ENCODE measurements at regions not wholly inside any gene's neighbourhood (a gene's known extent, or its start where the extent isn't known, plus 50 kb on each side); places are given as distances from the start of the nearest gene placed in this dataset.
"Not testable (repeated sequence)": the region's sequence is repeated elsewhere in the genome, so short reads cannot be mapped to it uniquely, and the experiment has no call there.

GRCh38 chr6:131336596-131336995 is 201.3 kb downstream of the AKAP7 start:
- POLR2A ChIA-PET: no interaction called here
- no peak for TF ChIP-seq CTCF (IDR thresholded peaks at IDR 0.05)

GRCh38 chr6:131346896-131347295 is 211.6 kb downstream of the AKAP7 start:
- H3K9me3 ChIP-seq (ENCODE audit: control insufficient read depth in 1 of 2, insufficient read depth in 1 of 2, low read length in 2 of 2); H3K9me3 Mint-ChIP-seq; H3K27me3 Mint-ChIP-seq; H3K4me1 ChIP-seq (ENCODE audit: insufficient read depth, low read length); H3K27me3 ChIP-seq (ENCODE audit: control insufficient read depth in 1 of 2, insufficient read depth in 2 of 2, low read length in 2 of 2); intact Hi-C loops (cut with DNase I, micrococcal nuclease); DNase-seq; H3K4me3 Mint-ChIP-seq; H3K36me3 ChIP-seq (ENCODE audit: insufficient read depth, low read length); H3K27ac Mint-ChIP-seq; H3K27ac ChIP-seq (ENCODE audit: low read depth in 1 of 2, low read length in 2 of 2); ATAC-seq (ENCODE audit: poor library complexity); H3K4me3 ChIP-seq (ENCODE audit: low read length); CTCF ChIA-PET; H3K36me3 Mint-ChIP-seq (ENCODE audit: low read depth): not testable (repeated sequence)
- POLR2A ChIA-PET: interaction anchor here (1.2 kb wide), 1 partner anchor 96 kb away, joined by 3 read pairs; no protein-coding TSS in a partner anchor
- H3K4me1 Mint-ChIP-seq (ENCODE audit: low read depth): peaks cover 15% of the 10 kb centered on the region

More at GRCh38 chr6:131336596-131336995, 201.3 kb downstream of the AKAP7 start:
- H3K4me1 Mint-ChIP-seq (ENCODE audit: low read depth): peaks cover 8% of the 10 kb centered on the region
- Histone ChIP-seq H3K36me3 (ENCODE audit: insufficient read depth, low read length) (no peaks in the 10 kb centered on the region), H3K4me1 (ENCODE audit: insufficient read depth, low read length) (no peaks in the 10 kb centered on the region), H3K27ac (ENCODE audit: low read depth in 1 of 2, low read length in 2 of 2) (no peak overlapping the region), H3K27me3 (ENCODE audit: control insufficient read depth in 1 of 2, insufficient read depth in 2 of 2, low read length in 2 of 2) (no peaks in the 10 kb centered on the region), H3K4me3 (ENCODE audit: low read length) (no peak overlapping the region), H3K9me3 (ENCODE audit: control insufficient read depth in 1 of 2, insufficient read depth in 1 of 2, low read length in 2 of 2) (no peaks in the 10 kb centered on the region)
- intact Hi-C loops (cut with DNase I, micrococcal nuclease): no loop called here
- DNase-seq: no peak
- no peaks in the 10 kb centered on the region for H3K36me3 Mint-ChIP-seq (ENCODE audit: low read depth)
- H3K9me3 Mint-ChIP-seq: no peaks in the 10 kb centered on the region
- no peaks in the 10 kb centered on the region for H3K27me3 Mint-ChIP-seq
- no peak for ATAC-seq (ENCODE audit: poor library complexity)
- CTCF ChIA-PET: no interaction called here
- no peak overlapping the region for H3K4me3 Mint-ChIP-seq
- no peak overlapping the region for H3K27ac Mint-ChIP-seq

DNA sequence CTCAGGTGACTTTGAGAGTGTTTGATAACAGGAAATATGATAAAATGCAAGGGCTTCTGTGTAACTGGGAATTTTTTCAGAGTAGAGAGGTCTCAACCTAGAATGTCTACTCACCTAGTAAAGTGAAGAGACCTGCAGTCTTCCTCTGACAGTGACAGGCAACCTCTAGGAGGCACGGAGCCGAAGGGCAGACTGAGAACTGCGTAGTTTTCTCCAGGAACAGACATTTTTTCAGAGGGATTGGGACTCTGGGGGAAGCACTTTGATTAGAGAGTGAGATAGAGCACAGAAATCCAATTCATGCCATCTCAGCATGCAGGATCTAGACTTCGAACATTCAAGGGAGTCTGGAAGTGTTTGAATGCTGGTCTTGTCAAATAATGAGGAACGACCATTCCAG is 213.3 kb downstream of the AKAP7 start:
- H3K27ac ChIP-seq (ENCODE audit: low read depth in 1 of 2, low read length in 2 of 2): no peak overlapping the region
- H3K27me3 ChIP-seq (ENCODE audit: control insufficient read depth in 1 of 2, insufficient read depth in 2 of 2, low read length in 2 of 2): no peaks in the 10 kb centered on the region
- Mint-ChIP-seq H3K27me3 (no peaks in the 10 kb centered on the region), H3K36me3 (ENCODE audit: low read depth) (peaks cover under 1% of the 10 kb centered on the region), H3K4me1 (ENCODE audit: low read depth) (peaks cover 15% of the 10 kb centered on the region), H3K27ac (no peak overlapping the region), H3K9me3 (no peaks in the 10 kb centered on the region), H3K4me3 (no peak overlapping the region)
- H3K9me3 ChIP-seq (ENCODE audit: control insufficient read depth in 1 of 2, insufficient read depth in 1 of 2, low read length in 2 of 2): no peaks in the 10 kb centered on the region
- intact Hi-C loops (cut with DNase I, micrococcal nuclease): no loop called here
- ATAC-seq (ENCODE audit: poor library complexity) (no peak), DNase-seq (no peak)
- POLR2A ChIA-PET: no interaction called here
- no peak overlapping the region for H3K4me3 ChIP-seq (ENCODE audit: low read length)
- no peaks in the 10 kb centered on the region for H3K4me1 ChIP-seq (ENCODE audit: insufficient read depth, low read length)
- H3K36me3 ChIP-seq (ENCODE audit: insufficient read depth, low read length): no peaks in the 10 kb centered on the region
- TF ChIP-seq CTCF (IDR thresholded peaks at IDR 0.05): no peak
- CTCF ChIA-PET: no interaction called here

DNA sequence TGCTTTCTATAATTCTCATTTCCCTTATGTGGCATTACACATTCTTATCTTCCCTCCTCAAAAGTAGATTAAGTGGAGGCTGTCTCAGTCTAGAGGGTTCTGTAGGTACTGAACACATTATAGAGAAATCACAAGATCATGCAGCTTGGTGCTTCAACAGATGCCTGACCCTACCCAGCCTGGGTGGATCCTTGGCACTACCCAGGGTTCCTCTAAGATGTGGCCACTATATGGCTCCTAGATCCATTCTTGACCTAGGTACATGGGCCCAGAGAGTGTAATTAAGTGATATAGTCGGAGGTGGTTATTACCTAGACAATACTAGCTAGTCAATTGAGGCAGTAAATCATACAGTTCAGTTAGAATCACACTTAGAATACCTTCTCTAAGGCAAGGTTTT is 213.9 kb downstream of the AKAP7 start:
- no peaks in the 10 kb centered on the region for H3K9me3 Mint-ChIP-seq
- H3K4me3 Mint-ChIP-seq: no peak overlapping the region
- H3K4me1 Mint-ChIP-seq (ENCODE audit: low read depth): peaks cover 15% of the 10 kb centered on the region
- H3K36me3 Mint-ChIP-seq (ENCODE audit: low read depth): peaks cover 3% of the 10 kb centered on the region
- CTCF ChIA-PET: interaction anchor here (1.2 kb wide), 1 partner anchor 79 kb away, joined by 3 read pairs; no protein-coding TSS in a partner anchor
- Histone ChIP-seq H3K4me3 (ENCODE audit: low read length) (no peak overlapping the region), H3K9me3 (ENCODE audit: control insufficient read depth in 1 of 2, insufficient read depth in 1 of 2, low read length in 2 of 2) (no peaks in the 10 kb centered on the region), H3K36me3 (ENCODE audit: insufficient read depth, low read length) (no peaks in the 10 kb centered on the region), H3K4me1 (ENCODE audit: insufficient read depth, low read length) (no peaks in the 10 kb centered on the region), H3K27me3 (ENCODE audit: control insufficient read depth in 1 of 2, insufficient read depth in 2 of 2, low read length in 2 of 2) (no peaks in the 10 kb centered on the region), H3K27ac (ENCODE audit: low read depth in 1 of 2, low read length in 2 of 2) (no peak overlapping the region)
- intact Hi-C loops (cut with DNase I, micrococcal nuclease): no loop called here
- POLR2A ChIA-PET: interaction anchor here (1.2 kb wide), 1 partner anchor 45 kb away, joined by 5 read pairs; no protein-coding TSS in a partner anchor
- H3K27ac Mint-ChIP-seq: no peak overlapping the region
- no peaks in the 10 kb centered on the region for H3K27me3 Mint-ChIP-seq
- DNase-seq: no peak
- ATAC-seq (ENCODE audit: poor library complexity): no peak
- TF ChIP-seq CTCF (IDR thresholded peaks at IDR 0.05): no peak

Data from CD4-positive, alpha-beta T cell (primary cell).